GM18951 (cell line): ENCODE measurements at regions not wholly inside any gene's neighbourhood (a gene's known extent, or its start where the extent isn't known, plus 50 kb on each side); places are given as distances from the start of the nearest gene placed in this dataset.
"Not testable (repeated sequence)": the region's sequence is repeated elsewhere in the genome, so short reads cannot be mapped to it uniquely, and the experiment has no call there.

ENCODE experiments used
- POLR2A ChIP-seq: IDR thresholded peaks from 4 replicates; pipeline ENCODE4 v1.6.1; 2011; ENCODE audit warnings: mild to moderate bottlenecking; ENCODE audit not compliant: insufficient read length, insufficient read depth; ENCODE audit errors: extremely low read depth
- in situ Hi-C: fragments of 300-500 bp; cut with MboI; formaldehyde crosslinking; loops from one replicate; pipeline ENCODE4 v1.12.0; 2022; ENCODE audit warnings: low sequenced_read_pairs, mixed read lengths, inconsistent platforms; ENCODE audit not compliant: unreplicated experiment

DNA sequence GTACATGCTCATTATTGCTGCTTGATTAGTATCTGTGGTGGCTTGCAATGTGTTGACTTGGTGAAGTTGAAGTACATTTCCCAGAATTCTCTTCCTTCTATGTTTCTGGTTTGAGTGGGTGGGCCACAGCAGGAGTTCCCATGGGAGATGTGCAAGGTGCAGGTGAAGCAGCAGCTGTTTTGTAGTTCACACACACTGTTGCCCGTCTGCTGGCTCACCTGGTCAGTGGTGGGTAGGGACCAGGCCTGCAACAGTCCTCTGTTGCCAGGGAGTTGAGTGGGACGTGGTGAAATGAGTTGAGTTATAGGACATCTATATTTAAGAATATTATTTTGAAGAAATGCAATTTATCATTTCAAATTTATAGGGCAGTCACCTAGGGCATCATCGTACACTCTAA lies 417.4 kb downstream of the TMEM135 start:
- in situ Hi-C loops: no loop called here
- no peak for TF ChIP-seq POLR2A

- in situ Hi-C loops: no loop called here
Measured at GRCh38 chr11:87454241-87454640, 416.5 kb downstream of the TMEM135 start.

GRCh38 chr11:87453531-87454089 lies 415.9 kb downstream of the TMEM135 start:
- in situ Hi-C loops: no loop called here

More at GRCh38 chr11:87454241-87454640, 416.5 kb downstream of the TMEM135 start:
- TF ChIP-seq POLR2A: no peak

DNA sequence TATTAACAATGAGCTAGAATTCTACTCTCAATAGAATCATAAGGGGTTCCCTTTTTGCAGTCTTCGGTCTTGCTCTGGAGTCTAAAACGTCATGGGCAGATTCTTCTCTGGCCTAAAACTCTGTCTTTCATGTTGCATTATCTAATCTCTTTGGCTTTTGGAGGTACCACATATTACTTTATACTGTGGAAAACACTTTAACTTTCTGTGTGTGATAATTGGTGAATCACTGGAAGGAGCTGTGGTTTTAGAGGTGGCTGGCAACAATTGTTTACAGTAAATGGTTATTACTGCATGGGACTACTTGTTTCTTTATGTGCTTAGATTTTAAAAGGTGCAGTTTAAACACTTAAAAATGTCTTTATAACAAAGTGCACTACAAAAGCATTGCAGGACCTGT lies 414.3 kb downstream of the TMEM135 start:
- in situ Hi-C loops: not testable (repeated sequence)

More at GRCh38 chr11:87453531-87454089, 415.9 kb downstream of the TMEM135 start:
- TF ChIP-seq POLR2A: no peak

GRCh38 chr11:87451395-87451794 lies 413.7 kb downstream of the TMEM135 start:
- in situ Hi-C loops: no loop called here
- no peak for TF ChIP-seq POLR2A

DNA sequence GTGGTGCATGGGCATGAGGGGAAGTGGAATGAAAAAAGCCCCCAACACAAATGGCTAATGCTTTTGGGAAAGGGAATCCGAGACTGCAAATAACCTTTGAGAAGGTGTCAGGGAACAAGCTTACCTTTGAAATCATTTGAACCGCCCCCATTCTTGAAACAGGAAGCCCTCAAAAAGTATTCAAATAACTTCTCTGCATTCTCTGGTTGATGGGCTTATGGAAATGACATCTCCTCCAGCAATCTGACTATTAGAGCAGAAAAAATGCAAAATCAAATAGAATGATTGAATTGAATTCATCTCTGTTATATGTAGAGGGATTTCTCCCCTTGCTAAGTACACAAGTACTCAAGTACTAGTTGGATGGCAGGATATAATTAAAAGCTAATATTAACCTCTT lies 409.9 kb downstream of the TMEM135 start:
- no peak for TF ChIP-seq POLR2A
- in situ Hi-C loops: loop anchor here (25.0 kb wide), 1 partner anchor 510 kb away; no protein-coding TSS in a partner anchor

DNA sequence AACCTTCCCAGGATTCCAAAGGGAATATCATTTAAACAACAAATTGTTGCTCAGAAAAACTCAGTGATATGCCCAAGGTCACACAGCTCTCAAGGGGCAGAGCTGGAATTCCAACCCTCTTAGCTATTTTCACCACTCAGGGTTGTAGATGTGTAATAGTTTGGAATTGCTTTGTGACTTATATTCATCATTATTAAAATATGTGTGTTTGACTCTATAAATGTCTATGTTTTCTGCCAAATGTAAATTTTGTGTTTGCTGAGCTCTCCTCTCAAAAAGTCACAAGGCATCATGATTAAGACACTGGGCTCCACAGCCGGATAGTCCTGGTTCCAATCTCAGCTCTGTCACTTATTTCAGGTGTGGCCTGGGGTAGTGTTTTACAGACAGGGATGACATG lies 407.3 kb downstream of the TMEM135 start:
- in situ Hi-C loops: loop anchor here (25.0 kb wide), 1 partner anchor 508 kb away; no protein-coding TSS in a partner anchor
- no peak for TF ChIP-seq POLR2A

- in situ Hi-C loops: loop anchor here (25.0 kb wide), 1 partner anchor 506 kb away; no protein-coding TSS in a partner anchor
- no peak for TF ChIP-seq POLR2A
Measured at GRCh38 chr11:87443707-87444106, 406.0 kb downstream of the TMEM135 start.

DNA sequence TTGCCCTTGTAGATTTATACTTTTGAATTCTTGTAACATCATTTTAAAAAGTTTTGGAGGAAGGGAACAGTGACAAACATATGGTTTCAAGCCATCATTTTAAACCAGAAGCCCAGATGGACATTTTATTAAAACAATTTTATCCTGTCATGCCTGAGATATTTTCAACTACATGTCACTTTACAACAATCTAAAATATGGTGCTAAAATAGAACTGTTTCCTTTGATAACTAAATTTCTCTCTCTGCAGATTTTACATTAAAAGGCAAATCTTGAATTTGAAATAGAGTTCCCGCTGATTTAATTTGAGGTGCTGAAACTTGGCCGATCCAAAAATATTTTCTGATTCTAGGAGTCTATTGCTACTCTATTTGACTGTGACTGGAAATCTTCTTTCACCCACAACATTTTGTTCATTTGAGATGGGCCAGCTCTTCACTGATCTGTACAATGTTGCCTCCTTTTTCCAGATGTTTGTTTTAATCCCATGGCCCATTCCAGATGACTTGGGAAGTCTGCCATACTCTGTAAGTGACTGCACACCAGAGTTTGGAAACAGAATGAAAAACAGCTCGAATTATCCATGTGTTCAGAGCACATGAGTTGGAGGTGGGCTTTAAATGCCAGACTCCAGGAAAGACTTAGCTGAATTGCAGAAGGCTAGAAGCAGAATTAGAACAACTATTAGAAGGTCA lies 402.5 kb downstream of the TMEM135 start:
- no peak for TF ChIP-seq POLR2A
- in situ Hi-C loops: loop anchor here (25.0 kb wide), 1 partner anchor 503 kb away; no protein-coding TSS in a partner anchor

DNA sequence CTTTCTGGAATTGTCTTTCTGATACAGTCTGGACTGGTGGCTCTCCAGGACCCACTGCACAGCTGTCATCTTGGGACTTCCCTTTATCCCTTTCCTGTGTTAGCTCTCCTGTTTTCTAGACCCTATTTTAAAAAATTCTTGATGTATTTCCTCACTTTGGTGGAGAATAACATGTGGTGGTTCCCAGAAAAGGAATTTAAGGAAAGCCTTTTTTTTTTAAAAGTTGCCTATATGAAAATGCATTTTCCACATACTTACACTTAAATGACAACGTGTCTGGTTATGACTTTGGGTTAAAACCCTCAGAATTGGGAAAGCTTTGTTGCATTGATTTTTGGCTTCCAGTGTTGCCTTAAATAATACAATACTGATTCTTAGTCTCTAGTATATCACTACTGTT lies 400.7 kb downstream of the TMEM135 start:
- in situ Hi-C loops: loop anchor here (25.0 kb wide), 1 partner anchor 501 kb away; no protein-coding TSS in a partner anchor
- no peak for TF ChIP-seq POLR2A

DNA sequence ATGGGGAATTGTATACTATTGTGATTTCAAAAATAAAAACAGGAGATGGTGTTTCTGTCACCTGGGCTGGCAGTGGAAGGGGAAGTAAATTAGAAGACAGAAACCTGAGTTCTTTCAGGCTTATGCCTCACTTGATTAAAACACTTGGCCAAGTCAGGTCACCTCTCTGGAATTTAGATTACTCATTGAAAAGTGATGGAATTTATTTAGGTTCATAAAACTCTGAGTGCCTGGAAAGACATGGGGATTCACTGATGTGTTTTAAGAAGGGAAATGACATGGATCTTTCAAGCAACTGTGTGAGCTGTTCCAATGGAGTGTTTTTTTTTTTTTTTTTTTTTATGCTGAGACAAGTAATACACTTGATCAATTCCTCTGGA lies 400.1 kb downstream of the TMEM135 start:
- TF ChIP-seq POLR2A: no peak
- in situ Hi-C loops: loop anchor here (25.0 kb wide), 1 partner anchor 501 kb away; no protein-coding TSS in a partner anchor

GRCh38 chr11:87437133-87437843 lies 399.6 kb downstream of the TMEM135 start:
- TF ChIP-seq POLR2A: no peak
- in situ Hi-C loops: loop anchor here (25.0 kb wide), 1 partner anchor 500 kb away; no protein-coding TSS in a partner anchor

DNA sequence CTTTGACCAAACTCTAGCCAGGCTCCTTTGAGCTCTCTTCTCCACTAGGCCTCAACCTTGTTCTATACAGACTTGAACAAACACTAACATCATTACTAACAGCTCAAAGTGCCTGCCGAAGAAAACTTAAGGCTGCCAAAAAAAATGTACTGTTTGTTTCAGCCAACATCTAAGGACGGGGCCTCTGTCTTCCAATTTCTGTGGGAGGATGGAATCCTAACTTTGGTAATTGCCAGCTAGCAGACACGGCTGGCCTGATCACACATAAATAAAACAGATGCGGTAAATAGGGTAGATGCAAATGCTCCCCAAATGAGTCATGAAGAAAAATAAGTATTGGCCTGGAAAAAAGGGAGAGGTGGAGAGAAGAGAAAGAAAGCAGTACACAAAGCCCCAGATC lies 394.3 kb downstream of the TMEM135 start:
- TF ChIP-seq POLR2A: no peak
- in situ Hi-C loops: loop anchor here (25.0 kb wide), 1 partner anchor 495 kb away; no protein-coding TSS in a partner anchor
